ENCODE measurements at regions not wholly inside any gene's neighbourhood (a gene's known extent, or its start where the extent isn't known, plus 50 kb on each side); places are given as distances from the start of the nearest gene placed in this dataset.

- TF ChIP-seq CTCF (conservative IDR thresholded peaks at IDR 0.05; ENCODE audit: low read depth, low read length) (no peak), POLR2A (IDR thresholded peaks at IDR 0.05; ENCODE audit: low read depth, low read length) (no peak), FOS (IDR thresholded peaks at IDR 0.05; ENCODE audit: low read depth, low read length) (no peak)
Observed at GRCh38 chr5:104223885-104224773, 661.5 kb upstream of the NUDT12 start.

Measured in IMR-90 (cell line).